ENCODE measurements at regions not wholly inside any gene's neighbourhood (a gene's known extent, or its start where the extent isn't known, plus 50 kb on each side); places are given as distances from the start of the nearest gene placed in this dataset.

GRCh38 chr12:113575386-113575785 is 103.7 kb upstream of the LHX5 start:
- FAIRE-seq (no peak), ATAC-seq (no peak; a peak in 2 of 6 replicates), DNase-seq (ENCODE audit: low read depth in 1 of 2, low spot score in 1 of 2) (no peak)
- H3K9me3 ChIP-seq = peaks cover 3% of the 10 kb centered on the region; the same call in 2 of the 3 replicates
- CTCF ChIA-PET = no interaction called here
- H3K27ac ChIP-seq = no peak overlapping the region
- 43% methylated on average over 10 of the region's 10 CpGs for WGBS (ENCODE audit: missing lambda C conversion rate)
- H3K4me2 ChIP-seq = no peak overlapping the region
- no peak for TF ChIP-seq HMGXB4 (CRISPR knock-in tag; IDR thresholded peaks at IDR 0.05; ENCODE audit: borderline replicate concordance)
- no peak for TF ChIP-seq MAFK (IDR thresholded peaks at IDR 0.05; ENCODE audit: partially characterized antibody)
- TF ChIP-seq BCL3 (IDR thresholded peaks at IDR 0.05) = no peak
- TF ChIP-seq JUNB (IDR thresholded peaks at IDR 0.05) = no peak
- TF ChIP-seq MAX (IDR thresholded peaks at IDR 0.05) = no peak
- TF ChIP-seq FOSB (CRISPR knock-in tag; IDR thresholded peaks at IDR 0.05) = no peak
- TF ChIP-seq NPAS2 (CRISPR knock-in tag; IDR thresholded peaks at IDR 0.05; ENCODE audit: borderline replicate concordance) = no peak
- TF ChIP-seq ATOH8 (CRISPR knock-in tag; IDR thresholded peaks at IDR 0.05; ENCODE audit: low read depth) = no peak
- no peak for TF ChIP-seq ZSCAN20 (CRISPR knock-in tag; IDR thresholded peaks at IDR 0.05)
- no peak for TF ChIP-seq TP53 (CRISPR knock-in tag; IDR thresholded peaks at IDR 0.05)
- no peak for TF ChIP-seq USF2 (IDR thresholded peaks at IDR 0.05)
- no peak overlapping the region for H3K4me3 ChIP-seq
- POLR2A ChIA-PET = no interaction called here
- no peaks in the 10 kb centered on the region for H3K4me1 ChIP-seq

GRCh38 chr12:113573148-113573547 is 101.5 kb upstream of the LHX5 start:
- ChIA-PET POLR2A (no interaction called here), CTCF (no interaction called here)
- ATAC-seq = no peak
- H3K4me3 ChIP-seq = no peak overlapping the region
- H3K9me3 ChIP-seq = no peaks in the 10 kb centered on the region
- no peak for FAIRE-seq
- 6% methylated on average over 1 of the region's 1 CpG for WGBS (ENCODE audit: missing lambda C conversion rate)
- DNase-seq (ENCODE audit: low read depth in 1 of 2, low spot score in 1 of 2) = no peak
- TF ChIP-seq EP300 (IDR thresholded peaks at IDR 0.05) = no peak
- TF ChIP-seq ATOH8 (CRISPR knock-in tag; IDR thresholded peaks at IDR 0.05; ENCODE audit: low read depth) = no peak
- no peak for TF ChIP-seq ZNF302 (CRISPR knock-in tag; IDR thresholded peaks at IDR 0.05)
- TF ChIP-seq SMC3 (IDR thresholded peaks at IDR 0.05) = no peak
- TF ChIP-seq RFX5 (IDR thresholded peaks at IDR 0.05) = no peak
- TF ChIP-seq PHF8 (IDR thresholded peaks at IDR 0.05; ENCODE audit: borderline replicate concordance, low read depth) = no peak
- TF ChIP-seq E2F6 (IDR thresholded peaks at IDR 0.05; ENCODE audit: borderline replicate concordance, low read depth) = no peak
- TF ChIP-seq HEYL (CRISPR knock-in tag; IDR thresholded peaks at IDR 0.05) = no peak
- no peak for TF ChIP-seq BCL3 (IDR thresholded peaks at IDR 0.05)
- no peak for TF ChIP-seq ZFP36 (IDR thresholded peaks at IDR 0.05; ENCODE audit: borderline replicate concordance, partially characterized antibody)
- TF ChIP-seq CBX2 (IDR thresholded peaks at IDR 0.05; ENCODE audit: borderline replicate concordance, low read depth) = no peak
- no peak for TF ChIP-seq FOSL2 (IDR thresholded peaks at IDR 0.05)
- no peak for TF ChIP-seq FOSL2 (CRISPR knock-in tag; IDR thresholded peaks at IDR 0.05)
- H3K4me1 ChIP-seq = no peaks in the 10 kb centered on the region
- no peak overlapping the region for H3K27ac ChIP-seq
- H3K4me2 ChIP-seq = no peak overlapping the region
